ENCODE measurements at regions not wholly inside any gene's neighbourhood (a gene's known extent, or its start where the extent isn't known, plus 50 kb on each side); places are given as distances from the start of the nearest gene placed in this dataset.

- intact Hi-C loops (cut with DNase I): no loop called here
- ATAC-seq: no peak
Observed at GRCh38 chr14:80146941-80147340, 64.4 kb downstream of the DIO2 start.

GRCh38 chr14:80136358-80136757 lies 74.9 kb downstream of the DIO2 start:
- DNase-seq (ENCODE audit: missing footprints) (no peak), ATAC-seq (no peak)
- intact Hi-C loops (cut with DNase I): no loop called here

More at GRCh38 chr14:80146941-80147340, 64.4 kb downstream of the DIO2 start:
- DNase-seq (ENCODE audit: missing footprints): no peak

- intact Hi-C loops (cut with DNase I): no loop called here
- ATAC-seq: no peak
Observed at GRCh38 chr14:80135305-80136088, 75.8 kb downstream of the DIO2 start.

GRCh38 chr14:80134321-80134720 lies 77.0 kb downstream of the DIO2 start:
- intact Hi-C loops (cut with DNase I): no loop called here
- ATAC-seq: no peak
- DNase-seq (ENCODE audit: missing footprints): no peak

More at GRCh38 chr14:80135305-80136088, 75.8 kb downstream of the DIO2 start:
- no peak for DNase-seq (ENCODE audit: missing footprints)

- no peak for DNase-seq (ENCODE audit: missing footprints)
- intact Hi-C loops (cut with DNase I): no loop called here
- no peak for ATAC-seq
Observed at GRCh38 chr14:80133457-80133856, 77.8 kb downstream of the DIO2 start.

GRCh38 chr14:80127466-80127865 lies 83.8 kb downstream of the DIO2 start:
- ATAC-seq: no peak
- intact Hi-C loops (cut with DNase I): no loop called here
- no peak for DNase-seq (ENCODE audit: missing footprints)

- DNase-seq (ENCODE audit: missing footprints) (no peak), ATAC-seq (no peak)
- intact Hi-C loops (cut with DNase I): no loop called here
Observed at GRCh38 chr14:80124794-80125193, 86.5 kb downstream of the DIO2 start.

GRCh38 chr14:80117876-80118275 lies 93.4 kb downstream of the DIO2 start:
- ATAC-seq: no peak
- no peak for DNase-seq (ENCODE audit: missing footprints)
- intact Hi-C loops (cut with DNase I): no loop called here

GRCh38 chr14:80116157-80116556 lies 95.1 kb downstream of the DIO2 start:
- DNase-seq (ENCODE audit: missing footprints) (no peak), ATAC-seq (no peak)
- intact Hi-C loops (cut with DNase I): no loop called here

- DNase-seq (ENCODE audit: missing footprints) (no peak), ATAC-seq (no peak)
- intact Hi-C loops (cut with DNase I): no loop called here
Observed at GRCh38 chr14:80110721-80111120, 100.6 kb downstream of the DIO2 start.

- DNase-seq (ENCODE audit: missing footprints): no peak
- no peak for ATAC-seq
- intact Hi-C loops (cut with DNase I): no loop called here
Observed at GRCh38 chr14:80109055-80109454, 102.2 kb downstream of the DIO2 start.

- DNase-seq (ENCODE audit: missing footprints): no peak
- ATAC-seq: no peak
- intact Hi-C loops (cut with DNase I): no loop called here
Observed at GRCh38 chr14:80108430-80108829, 102.9 kb downstream of the DIO2 start.

- ATAC-seq (no peak), DNase-seq (ENCODE audit: missing footprints) (no peak)
- intact Hi-C loops (cut with DNase I): no loop called here
Observed at GRCh38 chr14:80105488-80105994, 105.8 kb downstream of the DIO2 start.

- intact Hi-C loops (cut with DNase I): no loop called here
- DNase-seq (ENCODE audit: missing footprints) (no peak), ATAC-seq (no peak)
Observed at GRCh38 chr14:80101835-80102234, 109.5 kb downstream of the DIO2 start.

- intact Hi-C loops (cut with DNase I): no loop called here
- ATAC-seq (no peak), DNase-seq (ENCODE audit: missing footprints) (no peak)
Observed at GRCh38 chr14:80100681-80101080, 110.6 kb downstream of the DIO2 start.

GRCh38 chr14:80095623-80096022 lies 115.7 kb downstream of the DIO2 start:
- intact Hi-C loops (cut with DNase I): no loop called here
- DNase-seq (ENCODE audit: missing footprints) (no peak), ATAC-seq (no peak)

GRCh38 chr14:80087411-80087810 lies 123.9 kb downstream of the DIO2 start:
- DNase-seq (ENCODE audit: missing footprints) (no peak), ATAC-seq (no peak)
- intact Hi-C loops (cut with DNase I): no loop called here

GRCh38 chr14:80084196-80084595 lies 127.1 kb downstream of the DIO2 start:
- ATAC-seq (no peak), DNase-seq (ENCODE audit: missing footprints) (no peak)
- intact Hi-C loops (cut with DNase I): no loop called here

GRCh38 chr14:80080601-80081000 lies 130.7 kb downstream of the DIO2 start:
- no peak for DNase-seq (ENCODE audit: missing footprints)
- intact Hi-C loops (cut with DNase I): no loop called here
- ATAC-seq: no peak

- intact Hi-C loops (cut with DNase I): no loop called here
- DNase-seq (ENCODE audit: missing footprints): no peak
Observed at GRCh38 chr14:80078501-80078900, 132.8 kb downstream of the DIO2 start.

GRCh38 chr14:80077262-80077661 lies 134.0 kb downstream of the DIO2 start:
- ATAC-seq (no peak), DNase-seq (ENCODE audit: missing footprints) (no peak)
- intact Hi-C loops (cut with DNase I): no loop called here

More at GRCh38 chr14:80078501-80078900, 132.8 kb downstream of the DIO2 start:
- ATAC-seq: no peak
